ACC112 (cell line): ENCODE measurements at regions not wholly inside any gene's neighbourhood (a gene's known extent, or its start where the extent isn't known, plus 50 kb on each side); places are given as distances from the start of the nearest gene placed in this dataset.

Source experiments
- H2AFZ ChIP-seq: fragments of 200-600 bp; sonication (generic); one replicate; pipeline ENCODE4 v1.6.0; 2017; ENCODE audit warnings: antibody characterized with exemption, low read length; ENCODE audit not compliant: unreplicated experiment
- H3K27ac ChIP-seq: fragments of 200-600 bp; sonication (generic); 2 replicates; pipeline ENCODE4 v1.5.1; 2014; ENCODE audit warnings: low read depth, mild to moderate bottlenecking, antibody characterized with exemption, low read length, moderate library complexity
- H3K27me3 ChIP-seq: fragments of 200-600 bp; sonication (generic); 2 replicates; pipeline ENCODE4 v1.6.1; 2014; ENCODE audit warnings: mild to moderate bottlenecking, antibody characterized with exemption, low read length, moderate library complexity, mixed read lengths; ENCODE audit not compliant: insufficient read depth
- H3K36me3 ChIP-seq: fragments of 200-600 bp; sonication (generic); 2 replicates; pipeline ENCODE4 v1.6.1; 2016; ENCODE audit warnings: mild to moderate bottlenecking, antibody characterized with exemption, low read length, moderate library complexity, mixed read lengths; ENCODE audit not compliant: insufficient read depth
- H3K4me1 ChIP-seq: fragments of 200-600 bp; sonication (generic); one replicate; pipeline ENCODE4 v1.6.1; 2016; ENCODE audit warnings: low read length, mixed read lengths; ENCODE audit not compliant: insufficient read depth, unreplicated experiment, control insufficient read depth
- H3K4me3 ChIP-seq: fragments of 200-600 bp; sonication (generic); 2 replicates; pipeline ENCODE4 v1.5.1; 2014; ENCODE audit warnings: mild to moderate bottlenecking, low read depth, low read length
- H3K79me2 ChIP-seq: fragments of 200-600 bp; sonication (generic); one replicate; pipeline ENCODE4 v1.6.0; 2016; ENCODE audit warnings: low read length; ENCODE audit not compliant: control insufficient read depth, unreplicated experiment, insufficient read depth

DNA sequence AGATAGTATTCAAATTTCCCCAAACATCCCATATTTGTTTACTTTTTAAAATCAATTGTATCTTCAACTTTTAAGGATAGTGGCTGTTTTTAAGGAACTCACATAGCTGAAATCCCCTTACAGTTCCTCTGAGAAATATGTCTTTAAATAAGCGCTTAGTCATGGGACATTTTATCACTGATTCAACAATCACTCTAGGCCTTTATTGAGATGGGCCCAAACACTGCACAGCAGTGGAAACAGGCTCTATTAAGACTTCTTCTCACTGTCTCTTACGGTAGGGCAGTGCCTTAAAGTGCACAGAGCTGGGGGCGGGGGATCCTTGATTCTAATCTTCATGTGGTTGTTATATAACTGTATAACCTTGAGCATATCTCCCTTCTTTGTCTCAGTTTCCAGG, 59.8 kb upstream of the RREB1 start:
- Histone ChIP-seq H3K27me3 (no peaks in the 10 kb centered on the region), H3K36me3 (no peaks in the 10 kb centered on the region), H3K27ac (peak overlapping the region; percentile 11; the same call in 1 of the 2 replicates), H2AFZ (no peak overlapping the region), H3K4me1 (peaks cover 10% of the 10 kb centered on the region), H3K79me2 (no peaks in the 10 kb centered on the region), H3K4me3 (no peak overlapping the region)

DNA sequence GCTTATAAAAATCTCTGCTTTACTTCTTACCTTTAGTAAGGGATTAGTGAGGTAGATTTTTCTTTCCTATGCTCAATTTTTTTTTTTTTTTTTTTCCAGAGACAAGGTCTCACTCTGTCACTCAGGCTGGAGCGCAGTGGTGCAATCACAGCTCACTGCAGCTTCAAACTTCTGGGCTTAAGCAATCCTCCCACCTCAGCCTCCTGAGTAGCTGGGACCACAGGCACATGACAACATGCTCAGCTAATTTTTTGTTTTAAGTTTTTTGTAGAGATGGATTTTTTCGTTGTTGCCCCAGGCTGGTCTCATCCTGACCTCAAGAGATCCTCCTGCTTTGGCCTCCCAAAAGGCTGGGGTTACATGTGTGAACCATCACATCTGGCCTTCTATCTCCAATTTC, 58.9 kb upstream of the RREB1 start:
- Histone ChIP-seq H3K36me3 (no peaks in the 10 kb centered on the region), H3K4me1 (peaks cover 10% of the 10 kb centered on the region), H3K4me3 (no peak overlapping the region), H3K27me3 (no peaks in the 10 kb centered on the region), H3K79me2 (no peaks in the 10 kb centered on the region), H2AFZ (no peak overlapping the region), H3K27ac (no peak overlapping the region)

DNA sequence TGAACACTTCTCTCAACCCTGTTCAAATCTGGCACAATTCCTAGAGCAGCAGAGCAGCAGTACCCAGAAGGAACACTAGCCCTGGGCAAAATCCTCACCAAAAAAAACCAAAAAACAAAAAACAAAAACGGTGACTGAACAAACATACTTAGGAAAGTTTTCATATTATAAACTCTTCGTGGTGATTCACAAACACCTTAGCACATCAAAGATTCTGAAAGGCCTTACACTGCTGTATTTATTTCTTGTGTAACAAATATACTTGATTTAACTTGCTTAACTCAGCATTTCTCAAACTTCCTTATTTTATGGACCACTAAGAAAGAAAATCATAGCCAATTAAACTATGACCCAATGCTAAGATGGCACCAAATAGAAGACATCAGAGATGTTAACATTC, 57.8 kb upstream of the RREB1 start:
- no peaks in the 10 kb centered on the region for H3K79me2 ChIP-seq
- H3K4me1 ChIP-seq: peaks cover 10% of the 10 kb centered on the region
- H3K4me3 ChIP-seq: no peak overlapping the region
- no peak overlapping the region for H2AFZ ChIP-seq
- H3K36me3 ChIP-seq: no peaks in the 10 kb centered on the region
- no peak overlapping the region for H3K27ac ChIP-seq
- H3K27me3 ChIP-seq: no peaks in the 10 kb centered on the region

DNA sequence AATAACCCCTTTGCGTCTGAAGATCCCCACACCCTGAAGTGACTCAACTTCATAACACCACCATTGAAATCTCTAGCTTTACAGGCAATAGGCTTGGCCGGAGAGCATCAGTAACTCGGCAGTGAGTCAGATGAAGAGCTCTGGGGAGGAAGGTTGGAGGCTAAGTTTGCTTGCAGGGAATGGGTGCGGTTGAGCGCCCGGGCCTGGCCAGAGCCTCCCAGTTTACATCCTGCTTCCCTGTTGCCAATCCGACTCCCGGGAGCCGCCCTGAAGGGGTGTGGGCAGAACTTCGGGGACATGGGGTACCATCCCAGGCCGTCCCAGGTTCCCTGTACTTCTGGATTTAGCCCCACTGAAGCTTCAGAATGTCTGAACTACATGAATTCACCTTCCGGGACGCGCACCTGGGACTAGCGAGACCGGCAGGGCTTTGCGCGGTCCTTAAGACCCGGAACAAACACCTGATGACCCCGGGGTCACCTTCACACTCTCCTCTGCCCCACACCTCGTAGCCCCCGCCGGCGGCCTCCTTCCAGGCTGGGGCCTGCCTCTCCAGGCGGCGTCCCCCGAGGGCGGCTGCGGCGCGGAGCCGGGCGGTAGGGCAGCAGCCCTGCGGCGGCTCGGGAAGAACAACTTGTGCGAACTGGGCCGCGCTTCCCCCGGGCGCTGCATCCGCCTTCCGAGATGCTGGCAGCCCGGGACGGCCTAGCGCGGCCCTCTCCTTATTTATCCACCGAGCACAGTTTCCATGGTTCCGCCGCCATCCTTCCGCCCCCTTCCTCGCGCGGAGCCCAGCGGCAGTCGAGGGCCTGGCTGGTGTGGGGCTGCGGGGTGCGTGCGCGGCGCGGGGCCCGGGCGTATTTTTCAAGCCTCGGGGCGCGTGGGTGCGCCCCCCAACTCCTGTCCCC, 56.6 kb upstream of the RREB1 start:
- Histone ChIP-seq H3K4me1 (peaks cover 10% of the 10 kb centered on the region), H2AFZ (peak overlapping the region; percentile 77), H3K79me2 (no peaks in the 10 kb centered on the region), H3K27ac (no peak overlapping the region), H3K36me3 (no peaks in the 10 kb centered on the region), H3K4me3 (peak overlapping the region; percentile 74), H3K27me3 (no peaks in the 10 kb centered on the region)

DNA sequence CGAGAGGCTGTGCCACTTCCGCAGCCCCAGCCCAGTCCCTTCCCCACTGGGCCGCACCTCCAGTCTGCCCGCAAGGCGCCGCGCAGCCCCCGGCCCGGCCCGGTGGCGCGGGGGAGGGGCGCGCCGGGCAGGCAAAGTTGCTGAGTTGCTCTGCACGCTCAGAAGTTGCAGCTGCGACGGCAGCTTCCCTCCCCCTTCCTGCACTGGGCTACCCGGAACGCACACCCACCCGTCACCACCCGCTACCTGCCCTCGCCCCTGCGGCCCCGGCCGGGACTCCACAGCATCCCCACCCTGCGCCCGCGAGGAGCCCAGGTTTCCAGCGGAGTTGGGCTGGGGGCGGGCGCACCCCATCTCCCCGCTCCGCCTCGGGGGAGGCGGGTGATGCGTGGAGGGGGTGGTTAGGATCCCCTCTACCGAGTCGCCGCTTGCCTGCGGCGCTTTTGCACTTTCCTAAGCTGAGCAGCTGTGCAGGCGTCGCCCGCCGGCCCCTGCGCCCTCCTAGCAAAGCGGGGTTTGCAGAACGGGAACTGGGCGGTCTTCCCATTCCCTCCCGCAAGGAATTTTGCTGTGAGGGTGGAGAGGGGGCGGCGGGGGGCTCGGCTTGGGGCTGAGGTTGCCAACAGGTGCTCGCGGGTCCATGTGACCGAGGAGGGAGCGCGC, 55.9 kb upstream of the RREB1 start:
- peaks cover 10% of the 10 kb centered on the region for H3K4me1 ChIP-seq
- H3K79me2 ChIP-seq: no peaks in the 10 kb centered on the region
- H3K27me3 ChIP-seq: no peaks in the 10 kb centered on the region
- peak overlapping the region; percentile 74 for H3K4me3 ChIP-seq
- no peaks in the 10 kb centered on the region for H3K36me3 ChIP-seq
- no peak overlapping the region for H3K27ac ChIP-seq
- peak overlapping the region; percentile 76 for H2AFZ ChIP-seq

DNA sequence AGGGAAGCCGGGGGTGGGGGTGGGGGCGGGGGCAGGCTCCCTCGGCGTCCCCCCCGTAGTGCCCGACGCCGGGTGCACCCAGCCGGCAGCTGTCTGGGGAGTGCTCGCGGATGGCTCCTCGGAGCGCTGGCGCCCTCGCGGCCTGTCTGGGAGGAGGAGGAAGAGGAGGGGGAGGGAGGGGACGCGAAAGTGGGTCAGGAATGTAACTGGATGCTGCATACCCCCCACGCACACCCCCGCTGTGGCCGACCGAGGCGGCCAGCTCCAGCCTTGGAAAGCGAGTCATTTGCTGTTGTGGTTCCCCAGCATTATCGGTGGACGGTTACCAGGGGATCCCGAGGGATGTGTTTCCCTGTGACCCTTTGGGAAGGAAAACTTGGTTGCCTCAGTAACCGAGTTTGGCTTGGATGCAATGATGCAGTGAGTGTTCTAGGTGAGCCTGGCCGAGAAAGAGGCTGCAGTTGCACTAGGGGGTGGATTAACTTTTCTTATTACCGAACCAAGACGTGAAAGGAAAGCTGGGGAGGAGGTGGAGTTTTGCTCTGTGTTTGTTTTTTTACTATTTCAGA, 55.2 kb upstream of the RREB1 start:
- no peaks in the 10 kb centered on the region for H3K36me3 ChIP-seq
- no peaks in the 10 kb centered on the region for H3K79me2 ChIP-seq
- peak overlapping the region; percentile 81 for H2AFZ ChIP-seq
- peaks cover 10% of the 10 kb centered on the region for H3K4me1 ChIP-seq
- H3K27me3 ChIP-seq: no peaks in the 10 kb centered on the region
- H3K27ac ChIP-seq: no peak overlapping the region
- H3K4me3 ChIP-seq: peak overlapping the region; percentile 74

DNA sequence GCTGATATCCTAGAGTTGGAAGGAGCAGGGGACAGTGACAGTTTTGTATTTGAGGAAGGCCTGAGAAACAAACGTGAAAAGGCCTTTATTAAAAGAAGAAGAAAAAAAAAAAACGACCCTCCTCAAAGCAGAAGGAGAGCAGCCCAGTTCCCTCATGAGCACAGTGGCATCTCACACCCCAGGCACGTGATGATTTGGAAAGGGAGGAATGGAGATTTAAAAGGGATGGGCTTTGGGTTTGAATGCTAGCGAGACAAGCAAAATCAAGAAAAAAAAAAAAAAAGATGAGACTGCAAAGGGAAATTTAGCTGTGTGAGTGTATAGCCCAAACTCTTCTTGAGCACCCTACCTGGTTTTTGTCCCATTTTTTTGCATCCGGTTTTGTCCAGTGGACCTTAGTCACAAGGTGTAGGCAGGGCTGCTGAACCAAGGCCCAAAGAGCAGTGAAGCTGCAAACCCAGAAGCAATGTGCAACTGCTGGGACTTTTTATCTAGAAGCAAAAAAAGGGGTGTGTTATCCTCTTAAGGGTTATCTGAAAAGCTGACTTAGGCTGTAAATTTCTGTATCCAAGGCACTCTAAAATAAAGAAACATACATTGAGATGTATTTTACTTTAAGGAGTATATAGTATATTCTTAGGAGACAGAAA, 54.5 kb upstream of the RREB1 start:
- Histone ChIP-seq H3K79me2 (no peaks in the 10 kb centered on the region), H3K36me3 (no peaks in the 10 kb centered on the region), H2AFZ (no peak overlapping the region), H3K27me3 (no peaks in the 10 kb centered on the region), H3K4me1 (peaks cover 17% of the 10 kb centered on the region), H3K4me3 (no peak overlapping the region), H3K27ac (no peak overlapping the region)
